ENCODE measurements at regions not wholly inside any gene's neighbourhood (a gene's known extent, or its start where the extent isn't known, plus 50 kb on each side); places are given as distances from the start of the nearest gene placed in this dataset.

- DNase-seq: no peak
These were observed 245.3 kb upstream of the WWC1 start for GRCh38 chr5:168046163-168046562.

- DNase-seq: peak; percentile 59
These were observed 244.3 kb upstream of the WWC1 start for GRCh38 chr5:168047043-168047668.

- peak; percentile 41 for DNase-seq
These were observed 243.8 kb upstream of the WWC1 start for GRCh38 chr5:168047669-168048111.

DNA sequence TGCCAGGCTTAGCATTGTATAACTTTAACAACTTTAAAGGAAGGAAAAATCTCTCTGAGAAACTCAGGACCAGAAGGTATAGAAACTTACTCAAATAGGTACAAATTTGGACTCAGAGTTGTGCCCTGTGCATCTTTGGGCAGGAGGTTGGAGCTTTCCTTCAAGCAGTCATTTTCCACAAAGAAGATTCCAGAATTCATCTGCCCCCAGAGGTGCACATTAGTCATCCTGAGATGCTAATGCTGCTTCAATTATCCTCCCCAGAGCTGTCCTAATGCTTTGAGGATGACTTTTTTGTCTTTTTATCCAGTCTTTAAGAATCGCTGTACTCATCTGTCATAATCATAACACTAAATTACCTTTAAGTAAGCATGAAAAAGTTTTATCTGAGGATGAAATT, 243.0 kb upstream of the WWC1 start:
- no peak for DNase-seq

GRCh38 chr5:168052686-168053085, 238.8 kb upstream of the WWC1 start:
- DNase-seq: no peak

DNA sequence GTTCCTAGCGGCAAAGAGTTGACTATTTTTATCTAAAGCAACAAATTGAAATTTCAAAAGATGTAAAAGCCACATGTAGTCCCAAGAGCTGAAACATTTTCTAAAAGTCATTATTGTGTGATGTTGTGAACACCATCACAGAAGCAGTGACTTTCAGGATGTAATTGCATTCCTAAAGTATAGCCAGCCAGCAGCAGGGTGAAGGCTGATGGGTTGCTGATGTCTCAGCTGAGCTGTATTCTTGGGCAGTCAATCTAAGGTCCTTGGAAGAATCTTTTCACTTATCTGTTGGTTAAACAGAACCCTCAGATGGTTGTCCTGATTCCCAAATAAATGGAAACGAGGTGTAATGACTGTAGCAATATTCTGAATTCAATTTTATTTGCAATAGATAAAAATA, 237.4 kb upstream of the WWC1 start:
- DNase-seq: no peak

GRCh38 chr5:168055141-168055683, 236.2 kb upstream of the WWC1 start:
- DNase-seq: no peak

DNA sequence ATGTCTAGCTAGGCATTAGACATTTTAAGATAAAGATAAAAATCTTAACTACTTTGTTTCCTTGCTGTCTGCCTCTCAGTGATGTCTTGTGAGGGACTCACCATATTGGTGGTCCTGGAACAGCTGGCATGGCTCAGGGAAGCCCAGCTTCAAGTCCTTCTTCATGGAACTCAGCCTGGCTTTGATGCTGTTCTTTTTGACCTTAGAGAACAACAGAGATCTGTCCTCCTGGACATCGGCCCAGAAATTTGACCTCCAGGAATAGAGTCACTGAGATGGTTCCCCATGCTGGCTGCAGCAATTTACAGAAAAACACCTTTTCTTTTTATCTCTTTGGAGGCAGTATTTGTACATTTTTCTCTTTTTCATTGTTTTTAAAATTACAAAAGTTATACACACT, 235.5 kb upstream of the WWC1 start:
- DNase-seq: no peak

- no peak for DNase-seq
These were observed 234.8 kb upstream of the WWC1 start for GRCh38 chr5:168056499-168057182.

GRCh38 chr5:168057905-168058304, 233.5 kb upstream of the WWC1 start:
- no peak for DNase-seq

DNA sequence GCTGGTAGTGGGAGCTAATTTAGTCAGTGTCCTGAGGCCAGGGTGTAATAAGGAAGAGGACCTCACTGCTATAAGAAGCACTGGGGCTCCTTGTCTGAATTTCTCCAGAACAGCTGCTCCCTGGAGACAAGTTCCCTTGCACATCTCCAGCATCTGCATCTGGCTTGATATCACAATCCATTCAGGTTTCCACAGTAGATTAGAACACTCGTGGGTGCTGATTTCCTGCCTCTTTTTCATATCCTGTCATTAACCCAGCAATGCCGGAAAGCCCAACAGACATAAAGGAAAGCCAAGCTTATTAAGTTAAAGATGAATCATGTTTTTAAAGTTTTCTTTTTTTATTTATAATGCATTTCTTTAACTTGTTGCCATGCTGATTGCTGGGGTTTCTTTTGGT, 232.3 kb upstream of the WWC1 start:
- DNase-seq: no peak

DNA sequence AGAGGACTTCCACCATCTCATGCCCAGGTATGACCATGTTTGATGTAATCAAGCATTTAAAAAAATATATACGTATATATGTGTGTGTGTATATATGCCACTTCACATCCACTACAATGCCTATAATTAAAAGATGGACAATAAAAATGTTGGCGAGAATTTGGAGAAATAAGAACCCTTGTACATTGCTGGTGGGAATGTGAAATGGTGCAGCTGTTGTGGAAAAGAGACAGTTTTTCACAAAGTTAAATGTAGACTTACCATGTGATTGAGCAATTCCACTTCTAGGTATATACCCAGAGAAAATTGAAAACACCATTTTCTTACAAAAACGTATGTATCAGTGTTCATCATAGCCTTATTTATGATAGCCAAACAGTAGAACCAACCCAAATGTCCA, 229.2 kb upstream of the WWC1 start:
- DNase-seq: no peak

GRCh38 chr5:168064457-168064856, 227.0 kb upstream of the WWC1 start:
- no peak for DNase-seq

DNA sequence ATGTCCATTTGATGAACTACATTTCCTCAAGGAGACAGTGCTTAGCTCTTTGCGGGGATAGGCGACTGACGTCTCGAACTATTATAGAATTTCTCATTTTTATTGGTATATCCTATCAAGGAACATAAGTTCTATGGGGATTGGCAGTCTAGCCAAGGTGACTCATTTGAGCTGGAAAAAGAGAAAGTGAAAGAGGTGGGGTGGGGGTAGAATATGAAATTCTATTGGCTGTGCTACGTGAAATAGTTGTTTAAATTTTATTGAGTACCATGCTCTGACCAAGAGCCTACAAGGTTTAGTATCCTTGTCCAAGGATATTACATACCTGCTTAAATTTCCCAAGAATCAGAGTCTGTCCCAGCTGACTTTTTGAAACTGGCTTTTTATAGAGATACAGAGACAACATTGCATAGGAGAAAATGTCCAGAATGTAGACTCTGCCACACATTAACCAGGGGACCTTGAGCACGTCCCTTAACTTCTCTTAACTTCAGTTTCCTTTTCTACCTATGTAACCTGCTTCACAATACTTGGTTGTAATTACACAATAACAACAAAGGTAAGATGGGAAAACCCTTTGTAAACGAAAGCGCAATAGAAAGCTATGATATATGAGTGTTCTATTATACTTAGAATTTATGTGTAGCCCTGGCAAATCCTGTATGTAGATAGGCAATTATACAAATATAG, 226.4 kb upstream of the WWC1 start:
- DNase-seq: no peak

DNA sequence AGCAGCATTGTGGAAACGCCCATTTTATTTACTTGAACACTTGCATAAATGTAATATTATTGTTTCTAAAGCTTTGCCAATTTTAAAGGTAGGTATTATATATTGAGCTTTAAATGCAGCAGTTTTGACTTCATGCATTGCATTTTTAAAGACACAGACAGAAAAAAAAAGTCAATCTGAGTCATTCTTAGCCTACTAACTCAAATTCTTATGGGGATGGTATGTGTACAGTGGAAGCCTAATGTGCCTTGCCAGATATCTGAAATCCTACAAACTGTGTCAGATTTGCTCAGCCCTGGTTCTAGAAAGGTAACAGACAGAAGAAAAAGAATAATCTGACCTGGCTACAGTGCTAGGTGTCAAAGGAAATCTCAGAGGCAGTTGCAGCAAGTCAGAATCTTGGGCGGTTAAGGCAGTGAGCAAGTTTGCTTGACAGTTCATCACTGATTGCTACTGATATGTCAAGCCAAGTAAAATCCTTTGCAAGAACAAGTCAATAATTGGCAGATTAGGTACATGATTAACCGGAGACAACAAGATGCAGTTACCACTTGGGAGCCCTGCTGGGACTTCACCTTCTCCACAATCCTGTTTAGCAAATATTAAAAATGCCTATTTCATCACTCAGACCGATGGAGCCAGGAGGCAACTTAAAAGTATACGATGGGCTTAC, 224.8 kb upstream of the WWC1 start:
- peak; percentile 52 for DNase-seq

GRCh38 chr5:168070761-168071160, 220.7 kb upstream of the WWC1 start:
- no peak for DNase-seq

GRCh38 chr5:168072665-168073064, 218.8 kb upstream of the WWC1 start:
- no peak for DNase-seq

DNA sequence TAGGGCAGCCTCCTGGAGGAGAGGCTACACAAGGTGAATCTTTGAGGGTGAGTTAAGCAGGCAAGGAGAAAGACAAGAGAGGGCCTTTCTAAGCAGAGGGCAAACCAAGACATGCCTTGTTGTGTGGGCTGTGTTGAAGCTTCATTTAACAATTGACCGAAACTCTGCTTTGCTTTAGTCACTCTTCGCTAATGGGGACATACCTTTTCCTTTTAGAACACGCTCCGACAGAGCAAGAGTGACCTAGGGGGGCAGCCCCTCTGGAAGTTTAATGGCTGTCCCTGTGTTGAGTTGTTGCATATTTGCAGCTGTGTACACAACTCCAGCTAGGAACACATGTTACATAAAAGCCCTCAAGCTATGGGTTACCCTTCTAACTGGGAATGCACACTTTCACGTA, 218.1 kb upstream of the WWC1 start:
- DNase-seq: no peak

GRCh38 chr5:168073991-168074800, 217.2 kb upstream of the WWC1 start:
- DNase-seq: peak; percentile 81

DNA sequence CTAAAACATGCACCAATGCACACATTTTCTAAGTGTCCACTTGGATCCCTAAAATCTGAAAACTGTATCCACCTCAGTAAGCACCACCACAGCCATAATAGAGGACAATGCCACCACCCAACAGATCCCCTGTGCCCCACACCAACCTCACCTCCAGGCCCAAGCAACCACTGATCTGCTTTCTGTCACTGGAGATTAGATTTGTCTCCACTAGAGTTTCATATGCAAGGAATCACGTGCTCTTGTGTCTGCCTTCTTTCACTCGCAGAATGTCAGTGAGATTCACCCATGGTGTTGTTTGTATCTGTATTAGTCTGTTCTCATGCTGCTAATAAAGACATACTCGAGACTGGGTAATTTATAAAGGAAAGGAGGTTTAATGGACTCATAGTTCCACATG, 216.1 kb upstream of the WWC1 start:
- DNase-seq: no peak

DNA sequence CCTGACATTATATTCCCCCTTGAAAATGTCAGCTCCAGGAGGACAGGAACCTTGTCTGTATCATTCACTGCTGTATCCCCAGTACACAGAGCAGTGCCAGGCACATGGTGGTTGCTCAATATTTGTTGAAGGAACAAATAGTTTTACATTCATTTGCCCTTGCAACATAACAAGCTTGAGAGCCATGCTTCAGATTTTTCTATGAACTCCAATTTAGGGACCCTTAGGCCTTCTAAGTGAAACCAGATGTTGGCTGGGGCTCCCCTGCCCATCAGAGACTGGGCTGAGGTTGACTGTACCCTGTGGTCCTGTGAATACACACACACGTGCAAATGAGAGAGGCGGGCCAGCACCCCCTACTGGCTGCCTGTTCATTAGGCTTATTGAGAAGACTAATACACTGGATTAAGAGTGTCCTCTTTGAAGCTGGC, 214.9 kb upstream of the WWC1 start:
- DNase-seq: peak; percentile 76

DNA sequence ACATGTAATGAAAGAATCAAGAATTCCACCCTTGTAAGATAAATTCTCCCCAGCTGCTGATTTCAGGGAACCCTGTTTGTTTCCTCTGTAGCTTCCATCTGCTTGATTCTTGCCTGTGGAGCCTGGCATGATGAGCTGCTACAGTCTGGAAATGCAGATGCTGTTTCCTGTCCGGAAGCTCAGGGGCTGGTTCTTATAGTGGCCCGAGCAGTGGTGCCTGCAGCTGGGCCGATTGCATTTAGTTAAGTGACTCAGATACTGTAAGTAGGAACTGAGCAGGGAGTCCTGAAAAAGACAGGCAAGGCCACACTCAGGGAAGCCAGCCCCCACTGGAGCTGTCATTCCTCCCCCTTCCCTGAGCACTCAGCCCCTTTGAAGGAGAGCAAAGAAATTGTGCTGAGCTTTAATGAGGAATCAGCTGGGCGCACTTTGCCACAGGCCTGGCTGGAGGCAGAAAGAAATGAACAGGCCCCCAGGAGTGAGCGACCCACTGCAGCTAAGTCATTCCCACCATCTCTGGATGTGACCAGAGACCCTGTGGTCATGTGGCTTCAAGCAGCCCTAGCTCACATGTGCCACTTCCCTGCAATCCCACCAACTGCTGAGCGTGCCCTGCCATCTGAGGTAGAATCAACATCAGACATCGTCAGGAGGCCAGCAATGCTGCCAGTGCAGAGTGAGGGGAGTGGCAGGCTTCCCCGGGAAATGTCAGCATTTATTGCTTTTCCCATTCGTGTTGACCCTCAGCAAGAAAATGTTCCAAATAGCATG, 206.0 kb upstream of the WWC1 start:
- peak; percentile 74 for DNase-seq
